H1 (cell line): ENCODE measurements at regions not wholly inside any gene's neighbourhood (a gene's known extent, or its start where the extent isn't known, plus 50 kb on each side); places are given as distances from the start of the nearest gene placed in this dataset.
"Not testable (repeated sequence)": the region's sequence is repeated elsewhere in the genome, so short reads cannot be mapped to it uniquely, and the experiment has no call there.

ENCODE experiments used
- CTCF ChIA-PET: fragments of 300-600 bp; sonication (Branson Sonifier 250); formaldehyde crosslinking; loops from one replicate; lab custom pipeline; 2021; ENCODE audit not compliant: partially characterized antibody; lab: Charles Lee
- POLR2A ChIA-PET: fragments of 300-600 bp; sonication (Branson Sonifier 250); formaldehyde crosslinking; loops from one replicate; lab custom pipeline; 2021; ENCODE audit warnings: inconsistent platforms; ENCODE audit not compliant: partially characterized antibody; lab: Charles Lee
- DNase-seq, 2 experiments: peaks; one replicate each; pipeline versions ENCODE4 v3.0.0 to v3.0.0-alpha.2; 2010 to 2022; ENCODE audit warnings: low spot score in 2 of 2, low read depth in 1 of 2, mixed read lengths in 1 of 2
- FAIRE-seq: peaks from 2 replicates; lab custom pipeline; 2011; peaks lifted over from hg19 to GRCh38; lab: Jason Lieb, UNC
- H2AFZ ChIP-seq: 2 replicates; pipeline ENCODE4 v1.8.1; 2012; ENCODE audit warnings: low read length, inconsistent platforms
- H2AK5ac ChIP-seq: 2 replicates; pipeline ENCODE4 v1.6.1; 2013; ENCODE audit warnings: low read depth, low read length
- H2BK120ac ChIP-seq: replicated peaks from 2 replicates; pipeline ENCODE3; 2013; ENCODE audit warnings: low read depth, low read length, inconsistent platforms
- H2BK12ac ChIP-seq: 2 replicates; pipeline ENCODE4 v1.6.1; 2013; ENCODE audit warnings: low read depth, low read length
- H2BK15ac ChIP-seq: 2 replicates; pipeline ENCODE4 v1.6.1; 2013; ENCODE audit warnings: low read length
- H2BK20ac ChIP-seq: 2 replicates; pipeline ENCODE4 v1.6.1; 2013; ENCODE audit warnings: low read length
- H2BK5ac ChIP-seq: 2 replicates; pipeline ENCODE4 v1.6.1; 2013; ENCODE audit warnings: low read depth, low read length
- H3K14ac ChIP-seq: 2 replicates; pipeline ENCODE4 v1.6.1; 2013; ENCODE audit warnings: inconsistent platforms; ENCODE audit not compliant: insufficient read length
- H3K18ac ChIP-seq: 2 replicates; pipeline ENCODE4 v1.6.1; 2013; ENCODE audit warnings: low read length; ENCODE audit errors: extremely low read depth
- H3K23ac ChIP-seq: 2 replicates; pipeline ENCODE4 v1.6.1; 2013; ENCODE audit warnings: inconsistent platforms; ENCODE audit not compliant: insufficient read length
- H3K23me2 ChIP-seq: 2 replicates; pipeline ENCODE4 v1.6.1; 2013; ENCODE audit warnings: low read depth, low read length
- H3K27ac ChIP-seq: 2 replicates; pipeline ENCODE4 v1.6.1; 2011; ENCODE audit warnings: low read depth, low read length, inconsistent platforms
- H3K27me3 ChIP-seq, 4 experiments: replicated peaks in 1 of 4; 1 replicate in 1 of 4; 2 replicates in 3 of 4; pipeline versions ENCODE4 v1.6.1 to v1.8.1; 2011 to 2013; ENCODE audit warnings: low read length in 3 of 4, mild to moderate bottlenecking in 3 of 4, inconsistent platforms in 2 of 4, mixed read lengths in 2 of 4, moderate library complexity in 1 of 4; ENCODE audit not compliant: control insufficient read depth in 3 of 4, insufficient read depth in 3 of 4; ENCODE audit errors: extremely low read depth in 1 of 4
- H3K36me3 ChIP-seq, 4 experiments: 2 replicates each; pipeline versions ENCODE4 v1.6.1 to v1.8.1; 2011 to 2013; ENCODE audit warnings: mild to moderate bottlenecking in 4 of 4, low read length in 3 of 4, moderate library complexity in 2 of 4, control low read depth in 1 of 4, inconsistent platforms in 1 of 4; ENCODE audit not compliant: insufficient read depth in 4 of 4, control insufficient read depth in 2 of 4
- H3K4ac ChIP-seq: replicated peaks from 2 replicates; pipeline ENCODE3; 2013; ENCODE audit warnings: low read length, low read depth, mixed read lengths, inconsistent platforms; ENCODE audit not compliant: insufficient read length
- H3K4me1 ChIP-seq, 4 experiments: replicated peaks in 1 of 4; 1 replicate in 1 of 4; 2 replicates in 3 of 4; pipeline versions ENCODE4 v1.6.1 to v1.8.1; 2011 to 2013; ENCODE audit warnings: low read length in 3 of 4, inconsistent platforms in 2 of 4, mixed read lengths in 1 of 4; ENCODE audit not compliant: insufficient read depth in 4 of 4, control insufficient read depth in 3 of 4
- H3K4me2 ChIP-seq, 2 experiments: 2 replicates each; pipeline versions ENCODE4 v1.6.1 to v1.8.1; 2011 to 2013; ENCODE audit warnings: low read depth in 2 of 2, low read length in 2 of 2, control low read depth in 1 of 2, inconsistent platforms in 1 of 2, mild to moderate bottlenecking in 1 of 2; ENCODE audit not compliant: insufficient read depth in 1 of 2
- H3K4me3 ChIP-seq, 4 experiments: fragments of 200-600, 300-600 bp in 1 of 4; sonication (generic), shearing (Covaris generic), sonication (Bioruptor Twin) in 1 of 4; 2 replicates each; pipeline versions ENCODE4 v1.5.1 to v1.8.1; 2011 to 2016; ENCODE audit warnings: low read length in 4 of 4, low read depth in 3 of 4, control low read depth in 2 of 4, inconsistent platforms in 2 of 4, mild to moderate bottlenecking in 2 of 4, mixed read lengths in 1 of 4, moderate library complexity in 1 of 4; ENCODE audit not compliant: insufficient read depth in 2 of 4; ENCODE audit errors: extremely low read depth in 1 of 4
- H3K56ac ChIP-seq: replicated peaks from 2 replicates; pipeline ENCODE3; 2013; ENCODE audit warnings: low read depth, mild to moderate bottlenecking, mixed read lengths, low read length, inconsistent platforms; ENCODE audit not compliant: insufficient read length
- H3K79me1 ChIP-seq: 2 replicates; pipeline ENCODE4 v1.6.1; 2013; ENCODE audit warnings: low read depth, low read length, control low read depth
- H3K79me2 ChIP-seq, 2 experiments: 2 replicates each; pipeline versions ENCODE4 v1.6.1 to v1.8.1; 2012 to 2013; ENCODE audit warnings: low read length in 2 of 2, mild to moderate bottlenecking in 2 of 2, inconsistent platforms in 1 of 2; ENCODE audit not compliant: insufficient read depth in 2 of 2, control insufficient read depth in 1 of 2
- H3K9ac ChIP-seq, 4 experiments: replicated peaks in 1 of 4; 1 replicate in 1 of 4; 2 replicates in 3 of 4; pipeline versions ENCODE4 v1.6.1 to v1.8.1; 2011 to 2013; ENCODE audit warnings: low read depth in 3 of 4, low read length in 3 of 4, control low read depth in 2 of 4, mild to moderate bottlenecking in 2 of 4, moderate library complexity in 2 of 4, inconsistent platforms in 1 of 4; ENCODE audit errors: extremely low read depth in 1 of 4
- H3K9me3 ChIP-seq, 2 experiments: 2 replicates each; pipeline versions ENCODE4 v1.6.1 to v1.8.1; 2012 to 2013; ENCODE audit warnings: mild to moderate bottlenecking in 2 of 2, moderate library complexity in 2 of 2, control low read depth in 1 of 2, inconsistent platforms in 1 of 2, low read depth in 1 of 2, low read length in 1 of 2, mixed read lengths in 1 of 2; ENCODE audit not compliant: insufficient read depth in 2 of 2
- H4K20me1 ChIP-seq, 2 experiments: replicated peaks in 1 of 2; 2 replicates each; pipeline versions ENCODE3 to v1.8.1; 2011 to 2013; ENCODE audit warnings: inconsistent platforms in 2 of 2, low read length in 2 of 2, mild to moderate bottlenecking in 1 of 2; ENCODE audit not compliant: insufficient read depth in 2 of 2, control insufficient read depth in 1 of 2
- H4K5ac ChIP-seq: 2 replicates; pipeline ENCODE4 v1.6.1; 2013; ENCODE audit warnings: low read length, low read depth, mixed read lengths, inconsistent platforms; ENCODE audit not compliant: insufficient read length
- H4K8ac ChIP-seq: 2 replicates; pipeline ENCODE4 v1.8.0; 2013; ENCODE audit warnings: mild to moderate bottlenecking, moderate library complexity, low read length, inconsistent platforms; ENCODE audit not compliant: insufficient read depth; ENCODE audit errors: extremely low read depth
- H4K91ac ChIP-seq: replicated peaks from 2 replicates; pipeline ENCODE3; 2013; ENCODE audit warnings: low read length, mixed read lengths, inconsistent platforms; ENCODE audit not compliant: insufficient read length
- WGBS, 2 experiments: shearing (Covaris generic) in 1 of 2; methylation state at CpG; one replicate each; pipeline versions ENCODE4 v1.1.6 to v1.1.7; 2013 to 2015; ENCODE audit warnings: low lambda C conversion rate in 2 of 2, mixed read lengths in 2 of 2, inconsistent platforms in 1 of 2, low coverage in 1 of 2, missing lambda C conversion rate in 1 of 2; ENCODE audit not compliant: insufficient replicate concordance in 2 of 2, insufficient coverage in 1 of 2, insufficient read length in 1 of 2; ENCODE audit errors: extremely low coverage in 1 of 2, missing lambda C conversion rate in 1 of 2; 5-methylcytosine and 5-hydroxymethylcytosine counted together

- POLR2A ChIA-PET, H2BK120ac ChIP-seq, H3K23ac ChIP-seq, H2AK5ac ChIP-seq, H4K5ac ChIP-seq, H3K9me3 ChIP-seq, H2BK12ac ChIP-seq, H3K9ac ChIP-seq, H2BK20ac ChIP-seq, H3K27me3 ChIP-seq, H3K4me3 ChIP-seq, H4K8ac ChIP-seq, H3K79me2 ChIP-seq, H2AFZ ChIP-seq, H3K4me2 ChIP-seq, H2BK5ac ChIP-seq, H2BK15ac ChIP-seq, H3K27ac ChIP-seq, DNase-seq, H3K36me3 ChIP-seq, H3K23me2 ChIP-seq, H3K14ac ChIP-seq, H3K18ac ChIP-seq, H3K4me1 ChIP-seq, H3K79me1 ChIP-seq, H4K20me1 ChIP-seq, H3K56ac ChIP-seq, H3K4ac ChIP-seq, H4K91ac ChIP-seq: not testable (repeated sequence)
- FAIRE-seq, result peak; percentile 39
- CTCF ChIA-PET, result interaction anchor here (1.0 kb wide), 1 partner anchor 41 kb away, joined by 3 read pairs; no protein-coding TSS in a partner anchor
- WGBS, 2 experiments, result 91% methylated on average over 4 of the region's 5 CpGs; no CpG with 5 or more reads in 1 of the 2 experiments
Observed at GRCh38 chr15:31647337-31647826, 320.7 kb downstream of the KLF13 start.

GRCh38 chr15:31649634-31650033, 323.0 kb downstream of the KLF13 start:
- H3K4me1 ChIP-seq, H3K4me3 ChIP-seq, H4K5ac ChIP-seq, H3K4me2 ChIP-seq, H2BK15ac ChIP-seq, H3K79me2 ChIP-seq, H3K18ac ChIP-seq, H3K27ac ChIP-seq, H3K9ac ChIP-seq, H3K14ac ChIP-seq, H3K23ac ChIP-seq, H4K91ac ChIP-seq, H2AK5ac ChIP-seq, H3K23me2 ChIP-seq, H2AFZ ChIP-seq, FAIRE-seq, H3K27me3 ChIP-seq, H3K36me3 ChIP-seq, H3K56ac ChIP-seq, DNase-seq, CTCF ChIA-PET, POLR2A ChIA-PET, H4K8ac ChIP-seq, H3K9me3 ChIP-seq, H2BK12ac ChIP-seq, H4K20me1 ChIP-seq, H2BK5ac ChIP-seq, H2BK20ac ChIP-seq, H3K4ac ChIP-seq, H2BK120ac ChIP-seq, H3K79me1 ChIP-seq: not testable (repeated sequence)
- WGBS, 2 experiments, result 79% methylated on average over 7 of the region's 7 CpGs; no CpG with 5 or more reads in 1 of the 2 experiments
